IMR-90 (cell line): ENCODE measurements at regions not wholly inside any gene's neighbourhood (a gene's known extent, or its start where the extent isn't known, plus 50 kb on each side); places are given as distances from the start of the nearest gene placed in this dataset.

ENCODE experiments used
- ATAC-seq: fragments of 200-7000 bp; cut with Tn5 transposase; 2 replicates; pipeline ENCODE4 v1.9.1; 2020; ENCODE audit warnings: low read depth, mild to moderate bottlenecking, moderate library complexity
- BruUV-seq: library from RNA; stranded (reverse); fragments of 400-500 nt; replicated peaks from 2 replicates; lab custom pipeline; 2021; lab: Mats Ljungman, UMichigan
- CTCF ChIA-PET: fragments of 300-600 bp; formaldehyde crosslinking; extraction: SDS; loops from one replicate; lab custom pipeline; 2021; ENCODE audit warnings: antibody characterized with exemption; lab: Yijun Ruan, JAX
- POLR2A ChIA-PET: fragments of 300-600 bp; sonication (Branson Sonifier 250); formaldehyde crosslinking; loops from one replicate; lab custom pipeline; 2022; ENCODE audit warnings: antibody characterized with exemption; ENCODE audit not compliant: unreplicated experiment; lab: Charles Lee
- DNase-seq: peaks from one replicate; pipeline ENCODE4 v3.0.0; 2013
- H2AFZ ChIP-seq: replicated peaks from 2 replicates; pipeline ENCODE3; 2013; ENCODE audit warnings: low read length, mild to moderate bottlenecking; ENCODE audit not compliant: poor library complexity
- H2AK5ac ChIP-seq: 2 replicates; pipeline ENCODE4 v1.6.1; 2013; ENCODE audit warnings: low read depth, low read length, inconsistent platforms
- H2AK9ac ChIP-seq: replicated peaks from 2 replicates; pipeline ENCODE3; 2013; ENCODE audit warnings: mild to moderate bottlenecking, low read depth, low read length, moderate library complexity; ENCODE audit not compliant: poor library complexity
- H2BK120ac ChIP-seq: 2 replicates; pipeline ENCODE4 v1.6.1; 2013; ENCODE audit warnings: low read depth, low read length, inconsistent platforms
- H2BK15ac ChIP-seq: 3 replicates; pipeline ENCODE4 v1.6.1; 2013; ENCODE audit warnings: low read depth, low read length, inconsistent platforms
- H2BK20ac ChIP-seq: 2 replicates; pipeline ENCODE4 v1.6.1; 2013; ENCODE audit warnings: low read depth, mild to moderate bottlenecking, inconsistent platforms, low read length, moderate library complexity
- H2BK5ac ChIP-seq: 2 replicates; pipeline ENCODE4 v1.6.1; 2013; ENCODE audit warnings: mild to moderate bottlenecking, low read depth, low read length, inconsistent platforms; ENCODE audit not compliant: poor library complexity, severe bottlenecking
- H3K14ac ChIP-seq: replicated peaks from 2 replicates; pipeline ENCODE4 v1.6.1; 2013; ENCODE audit warnings: low read depth, low read length, inconsistent platforms
- H3K18ac ChIP-seq: 2 replicates; pipeline ENCODE4 v1.6.1; 2013; ENCODE audit warnings: low read depth, low read length, control low read depth
- H3K23ac ChIP-seq: 2 replicates; pipeline ENCODE4 v1.6.1; 2013; ENCODE audit warnings: low read depth, low read length, inconsistent platforms
- H3K27ac ChIP-seq: 2 replicates; pipeline ENCODE4 v1.5.1; 2013; ENCODE audit warnings: mild to moderate bottlenecking, control low read depth, low read length; ENCODE audit not compliant: insufficient read depth
- H3K27me3 ChIP-seq: 2 replicates; pipeline ENCODE4 v1.6.1; 2013; ENCODE audit warnings: low read length; ENCODE audit not compliant: control insufficient read depth, insufficient read depth
- H3K36me3 ChIP-seq: 2 replicates; pipeline ENCODE4 v1.6.1; 2013; ENCODE audit warnings: low read length, mixed read lengths; ENCODE audit not compliant: control insufficient read depth, insufficient read depth
- H3K4ac ChIP-seq: 2 replicates; pipeline ENCODE4 v1.6.1; 2013; ENCODE audit warnings: low read depth, low read length, inconsistent platforms
- H3K4me1 ChIP-seq: 2 replicates; pipeline ENCODE4 v1.6.1; 2013; ENCODE audit warnings: low read length, mixed read lengths; ENCODE audit not compliant: control insufficient read depth, insufficient read depth
- H3K4me2 ChIP-seq: 2 replicates; pipeline ENCODE4 v1.6.1; 2013; ENCODE audit warnings: low read depth, mild to moderate bottlenecking, control low read depth, low read length, moderate library complexity
- H3K4me3 ChIP-seq: 2 replicates; pipeline ENCODE4 v1.5.1; 2013; ENCODE audit warnings: low read depth, mild to moderate bottlenecking, control low read depth, low read length, moderate library complexity; ENCODE audit not compliant: insufficient read depth
- H3K56ac ChIP-seq: 2 replicates; pipeline ENCODE4 v1.6.1; 2013; ENCODE audit warnings: low read length, inconsistent platforms; ENCODE audit not compliant: insufficient read depth; ENCODE audit errors: extremely low read depth
- H3K79me1 ChIP-seq, 2 experiments: 2 replicates each; pipeline ENCODE4 v1.6.1; 2013; ENCODE audit warnings: low read length in 2 of 2, inconsistent platforms in 1 of 2, low read depth in 1 of 2
- H3K9ac ChIP-seq: 2 replicates; pipeline ENCODE4 v1.6.1; 2013; ENCODE audit warnings: low read depth, low read length, control low read depth
- H3K9me1 ChIP-seq: 2 replicates; pipeline ENCODE4 v1.6.1; 2013; ENCODE audit warnings: low read length, inconsistent platforms; ENCODE audit not compliant: insufficient read depth
- H3K9me3 ChIP-seq: 2 replicates; pipeline ENCODE4 v1.6.1; 2013; ENCODE audit warnings: low read length; ENCODE audit not compliant: control insufficient read depth, insufficient read depth
- H4K20me1 ChIP-seq: 2 replicates; pipeline ENCODE4 v1.6.1; 2013; ENCODE audit warnings: low read length, inconsistent platforms; ENCODE audit not compliant: insufficient read depth
- H4K5ac ChIP-seq: 2 replicates; pipeline ENCODE4 v1.6.1; 2013; ENCODE audit warnings: mild to moderate bottlenecking, low read depth, low read length, control low read depth
- H4K8ac ChIP-seq, 2 experiments: 2 replicates each; pipeline ENCODE4 v1.6.1; 2013; ENCODE audit warnings: low read depth in 2 of 2, low read length in 2 of 2, control low read depth in 1 of 2, inconsistent platforms in 1 of 2
- H4K91ac ChIP-seq: 2 replicates; pipeline ENCODE4 v1.6.1; 2013; ENCODE audit warnings: low read depth, low read length, inconsistent platforms; ENCODE audit not compliant: insufficient read depth
- CEBPB ChIP-seq: IDR thresholded peaks from 2 replicates; pipeline ENCODE4 v1.6.1; 2012; ENCODE audit warnings: low read depth, low read length, improper control_type of control experiment
- CHD1 ChIP-seq: IDR thresholded peaks from 2 replicates; pipeline ENCODE4 v1.6.1; 2012; ENCODE audit warnings: low read depth, low read length, improper control_type of control experiment
- FOS ChIP-seq: fragments of 150-350 bp; IDR thresholded peaks from 2 replicates; pipeline ENCODE4 v1.6.1; 2016; ENCODE audit warnings: low read depth, low read length
- MAFK ChIP-seq: IDR thresholded peaks from 2 replicates; pipeline ENCODE4 v1.6.1; 2012; ENCODE audit warnings: low read depth, low read length, improper control_type of control experiment
- NFE2L2 ChIP-seq: fragments of 150-350 bp; IDR thresholded peaks from 2 replicates; pipeline ENCODE4 v1.6.1; 2016; ENCODE audit warnings: low read depth, mild to moderate bottlenecking, low read length
- POLR2A ChIP-seq: IDR thresholded peaks from 2 replicates; pipeline ENCODE4 v1.6.1; 2012; ENCODE audit warnings: mild to moderate bottlenecking, low read depth, low read length
- RFX5 ChIP-seq: IDR thresholded peaks from 2 replicates; pipeline ENCODE4 v1.8.0; 2012; ENCODE audit warnings: low read depth, mild to moderate bottlenecking, low read length, moderate library complexity
- WGBS, 2 experiments: methylation state at CpG; one replicate each; pipeline versions ENCODE4 v1.1.5 to v1.1.7; 2013; ENCODE audit warnings: missing lambda C conversion rate in 2 of 2; ENCODE audit not compliant: insufficient read length in 1 of 2; ENCODE audit errors: extremely low coverage in 2 of 2; 5-methylcytosine and 5-hydroxymethylcytosine counted together
- dilution Hi-C: fragments of 300-500 bp; cut with HindIII; formaldehyde crosslinking; loops from one replicate; pipeline ENCODE4 v1.14.3; 2018; ENCODE audit warnings: low sequenced_read_pairs; ENCODE audit not compliant: unreplicated experiment
- in situ Hi-C: fragments of 300-500 bp; cut with MboI; formaldehyde crosslinking; loops from 3 replicates; pipeline ENCODE4 v1.14.3; 2019; ENCODE audit warnings: low sequenced_read_pairs, inconsistent platforms, mixed read lengths
- intact Hi-C: fragments of 100-400 bp; cut with micrococcal nuclease; formaldehyde crosslinking; loops from 2 replicates; pipeline ENCODE4 v1.10.0; 2022
- TF ChIP-seq, protein P1 (sequence below): fragments of 150-350 bp; IDR thresholded peaks from 2 replicates; pipeline ENCODE4 v1.6.1; 2016; ENCODE audit warnings: low read depth, mild to moderate bottlenecking, low read length, moderate library complexity, borderline replicate concordance
- TF ChIP-seq, protein P2 (sequence below): conservative IDR thresholded peaks from 2 replicates; pipeline ENCODE4 v1.5.1; 2012; ENCODE audit warnings: mild to moderate bottlenecking, low read depth, low read length, improper control_type of control experiment

DNA sequence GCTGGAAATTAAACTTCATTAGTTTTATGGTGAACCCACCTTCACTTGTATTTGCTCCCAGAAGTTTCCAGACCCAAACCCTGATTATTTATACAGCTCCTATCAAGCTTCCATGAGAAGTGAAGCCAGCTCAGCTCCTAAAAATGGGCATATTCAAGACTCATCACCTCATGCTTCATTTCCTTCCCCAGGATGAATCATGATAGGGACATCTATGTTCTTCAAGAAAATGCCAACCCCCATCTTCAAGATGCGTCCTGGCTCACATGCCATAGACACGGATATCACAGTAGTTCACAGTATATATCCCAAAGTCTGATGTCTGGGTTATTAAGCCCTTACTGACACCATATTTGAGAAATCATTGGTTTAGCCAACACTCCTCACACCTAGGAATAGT is 217.6 kb downstream of the NPR3 start:
- in situ Hi-C loops = no loop called here

More for the DNA sequence above, 217.6 kb downstream of the NPR3 start:
- Histone ChIP-seq H2BK5ac (no peak overlapping the region), H3K9ac (no peak overlapping the region), H3K23ac (no peak overlapping the region), H3K4me1 (no peaks in the 10 kb centered on the region), H2AK5ac (no peak overlapping the region), H2BK15ac (0 out of 3 replicates have a peak overlapping the region, but pooled peaks have one; percentile 19), H3K27me3 (no peaks in the 10 kb centered on the region), H4K8ac (no peak overlapping the region), H2AK9ac (no peak overlapping the region), H4K91ac (no peak overlapping the region), H3K9me3 (no peaks in the 10 kb centered on the region), H3K4ac (no peak overlapping the region), H3K27ac (no peak overlapping the region), H2BK120ac (no peak overlapping the region), H2AFZ (no peak overlapping the region), H3K18ac (no peak overlapping the region), H3K4me3 (no peak overlapping the region), H3K79me1 (no peaks in the 10 kb centered on the region), H2BK20ac (peak overlapping the region; percentile 16; the same call in 1 of the 2 replicates), H3K14ac (no peak overlapping the region), H3K36me3 (no peaks in the 10 kb centered on the region), H3K56ac (no peak overlapping the region), H3K9me1 (no peaks in the 10 kb centered on the region), H4K20me1 (no peaks in the 10 kb centered on the region), H4K5ac (no peak overlapping the region; the same call in 1 of the 2 replicates), H3K4me2 (no peak overlapping the region)
- POLR2A ChIA-PET = no interaction called here
- CTCF ChIA-PET = no interaction called here
- no peak for ATAC-seq
- DNase-seq = peak; percentile 72
- intact Hi-C loops = no loop called here
- no peak for TF ChIP-seq CEBPB
- no peak for TF ChIP-seq NFE2L2
- no peak for TF ChIP-seq MAFK
- TF ChIP-seq, protein P1, sequence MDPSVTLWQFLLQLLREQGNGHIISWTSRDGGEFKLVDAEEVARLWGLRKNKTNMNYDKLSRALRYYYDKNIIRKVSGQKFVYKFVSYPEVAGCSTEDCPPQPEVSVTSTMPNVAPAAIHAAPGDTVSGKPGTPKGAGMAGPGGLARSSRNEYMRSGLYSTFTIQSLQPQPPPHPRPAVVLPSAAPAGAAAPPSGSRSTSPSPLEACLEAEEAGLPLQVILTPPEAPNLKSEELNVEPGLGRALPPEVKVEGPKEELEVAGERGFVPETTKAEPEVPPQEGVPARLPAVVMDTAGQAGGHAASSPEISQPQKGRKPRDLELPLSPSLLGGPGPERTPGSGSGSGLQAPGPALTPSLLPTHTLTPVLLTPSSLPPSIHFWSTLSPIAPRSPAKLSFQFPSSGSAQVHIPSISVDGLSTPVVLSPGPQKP = no peak
- TF ChIP-seq POLR2A = no peak
- TF ChIP-seq FOS = no peak
- TF ChIP-seq, protein P2, sequence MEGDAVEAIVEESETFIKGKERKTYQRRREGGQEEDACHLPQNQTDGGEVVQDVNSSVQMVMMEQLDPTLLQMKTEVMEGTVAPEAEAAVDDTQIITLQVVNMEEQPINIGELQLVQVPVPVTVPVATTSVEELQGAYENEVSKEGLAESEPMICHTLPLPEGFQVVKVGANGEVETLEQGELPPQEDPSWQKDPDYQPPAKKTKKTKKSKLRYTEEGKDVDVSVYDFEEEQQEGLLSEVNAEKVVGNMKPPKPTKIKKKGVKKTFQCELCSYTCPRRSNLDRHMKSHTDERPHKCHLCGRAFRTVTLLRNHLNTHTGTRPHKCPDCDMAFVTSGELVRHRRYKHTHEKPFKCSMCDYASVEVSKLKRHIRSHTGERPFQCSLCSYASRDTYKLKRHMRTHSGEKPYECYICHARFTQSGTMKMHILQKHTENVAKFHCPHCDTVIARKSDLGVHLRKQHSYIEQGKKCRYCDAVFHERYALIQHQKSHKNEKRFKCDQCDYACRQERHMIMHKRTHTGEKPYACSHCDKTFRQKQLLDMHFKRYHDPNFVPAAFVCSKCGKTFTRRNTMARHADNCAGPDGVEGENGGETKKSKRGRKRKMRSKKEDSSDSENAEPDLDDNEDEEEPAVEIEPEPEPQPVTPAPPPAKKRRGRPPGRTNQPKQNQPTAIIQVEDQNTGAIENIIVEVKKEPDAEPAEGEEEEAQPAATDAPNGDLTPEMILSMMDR = no peak
- TF ChIP-seq CHD1 = no peak
- no peak for TF ChIP-seq RFX5
- dilution Hi-C loops = no loop called here
- no CpG with 5 or more reads among the region's 2 CpGs for WGBS, 2 experiments
- no TSS peak for BruUV-seq
